HepG2 (cell line): ENCODE measurements at regions not wholly inside any gene's neighbourhood (a gene's known extent, or its start where the extent isn't known, plus 50 kb on each side); places are given as distances from the start of the nearest gene placed in this dataset.

Source experiments
- ATAC-seq: fragments of 200-7000 bp; cut with Tn5 transposase; 3 replicates; pipeline ENCODE4 v1.9.1; 2020; ENCODE audit warnings: mild to moderate bottlenecking, moderate library complexity
- BruUV-seq: library from RNA; stranded (reverse); fragments of 400-500 nt; replicated peaks from 2 replicates; lab custom pipeline; 2021; lab: Mats Ljungman, UMichigan
- CTCF ChIA-PET: fragments of 300-600 bp; formaldehyde crosslinking; extraction: SDS; loops from one replicate; lab custom pipeline; 2021; ENCODE audit warnings: low total read pairs, inconsistent platforms, low intra/inter-chr PET ratio; lab: Yijun Ruan, JAX
- POLR2A ChIA-PET: fragments of 350-600 bp; sonication (Branson Sonifier 250); formaldehyde crosslinking; loops from one replicate; lab custom pipeline; 2020; ENCODE audit warnings: antibody characterized with exemption, inconsistent platforms; lab: Yijun Ruan, JAX
- DNase-seq: peaks from one replicate; pipeline ENCODE4 v3.0.0-alpha.2; 2015; ENCODE audit warnings: low spot score
- FAIRE-seq: peaks from 3 replicates; lab custom pipeline; 2011; peaks lifted over from hg19 to GRCh38; lab: Jason Lieb, UNC
- H2AFZ ChIP-seq: one replicate; pipeline ENCODE4 v1.6.1; 2011; ENCODE audit warnings: low read length, inconsistent platforms
- H3K27ac ChIP-seq: fragments of 300-600 bp; 3 replicates; pipeline ENCODE4 v1.8.0; 2011; ENCODE audit warnings: mixed run types, mild to moderate bottlenecking, mixed read lengths, low read length, inconsistent platforms; ENCODE audit not compliant: insufficient read depth; ENCODE audit errors: extremely low read length
- H3K27me3 ChIP-seq, 2 experiments: fragments of 200-600 bp in 1 of 2; 2 replicates in 1 of 2; 3 replicates in 1 of 2; pipeline versions ENCODE4 v1.6.0 to v1.8.0; 2011; ENCODE audit warnings: low read length in 2 of 2, mild to moderate bottlenecking in 2 of 2, moderate library complexity in 2 of 2, inconsistent platforms in 1 of 2; ENCODE audit not compliant: insufficient read depth in 2 of 2, control insufficient read depth in 1 of 2
- H3K36me3 ChIP-seq, 2 experiments: fragments of 200-600 bp in 1 of 2; replicated peaks in 1 of 2; 2 replicates in 1 of 2; 3 replicates in 1 of 2; pipeline versions ENCODE4 v1.5.1 to v1.8.0; 2011; ENCODE audit warnings: low read length in 2 of 2, inconsistent platforms in 1 of 2; ENCODE audit not compliant: insufficient read depth in 2 of 2, control insufficient read depth in 1 of 2
- H3K4me1 ChIP-seq: 2 replicates; pipeline ENCODE4 v1.5.1; 2012; ENCODE audit warnings: low read length, inconsistent platforms; ENCODE audit not compliant: insufficient read depth
- H3K4me2 ChIP-seq: 2 replicates; pipeline ENCODE4 v1.6.0; 2011; ENCODE audit warnings: low read depth, low read length, inconsistent platforms
- H3K4me3 ChIP-seq, 3 experiments: fragments of 200-600 bp in 1 of 3; sonication (generic), shearing (Covaris generic) in 1 of 3; replicated peaks in 1 of 3; 2 replicates each; pipeline ENCODE4 v1.5.1; 2011 to 2016; ENCODE audit warnings: low read length in 3 of 3, inconsistent platforms in 2 of 3, low read depth in 2 of 3, mild to moderate bottlenecking in 2 of 3, control low read depth in 1 of 3, mixed read lengths in 1 of 3; ENCODE audit not compliant: insufficient read depth in 1 of 3
- H3K79me2 ChIP-seq: one replicate; pipeline ENCODE4 v1.6.1; 2011; ENCODE audit warnings: low read length, inconsistent platforms; ENCODE audit not compliant: insufficient read depth
- H3K9ac ChIP-seq: 2 replicates; pipeline ENCODE4 v1.6.0; 2011; ENCODE audit warnings: mild to moderate bottlenecking, low read depth, low read length, inconsistent platforms; ENCODE audit not compliant: insufficient read depth
- H3K9me3 ChIP-seq: 2 replicates; pipeline ENCODE4 v1.5.1; 2012; ENCODE audit warnings: mild to moderate bottlenecking, low read length
- H4K20me1 ChIP-seq: 2 replicates; pipeline ENCODE4 v1.6.0; 2011; ENCODE audit warnings: inconsistent platforms, mild to moderate bottlenecking, low read length, moderate library complexity; ENCODE audit not compliant: insufficient read depth
- AKAP8 ChIP-seq: sonication (generic); formaldehyde crosslinking; IDR thresholded peaks from 2 replicates; pipeline ENCODE4 v1.5.1; 2020; ENCODE audit warnings: mild to moderate bottlenecking, missing genetic modification reagents
- CENPT ChIP-seq: sonication (generic); formaldehyde crosslinking; IDR thresholded peaks from 2 replicates; pipeline ENCODE4 v1.8.0; 2022; ENCODE audit warnings: low read depth, mild to moderate bottlenecking, moderate library complexity, missing genetic modification reagents
- CREB1 ChIP-seq, 2 experiments: fragments of 450-650 bp in 1 of 2; IDR thresholded peaks; 2 replicates each; pipeline ENCODE4 v1.6.1; 2016 to 2017; ENCODE audit warnings: control low read depth in 1 of 2, mild to moderate bottlenecking in 1 of 2, missing compliant biosample characterization in 1 of 2, missing genetic modification characterization in 1 of 2
- FOXC1 ChIP-seq: sonication (generic); formaldehyde crosslinking; IDR thresholded peaks from 2 replicates; pipeline ENCODE4 v1.8.0; 2022; ENCODE audit warnings: mild to moderate bottlenecking, missing genetic modification reagents, borderline replicate concordance
- NCOR1 ChIP-seq: fragments of 200-600 bp; sonication (generic); IDR thresholded peaks from 2 replicates; pipeline ENCODE4 v1.7.0; 2017; ENCODE audit warnings: antibody characterized with exemption, low read length, borderline replicate concordance
- NKX3-1 ChIP-seq: sonication (generic); formaldehyde crosslinking; IDR thresholded peaks from 2 replicates; pipeline ENCODE4 v1.5.0; 2020; ENCODE audit warnings: missing genetic modification reagents
- ZFY ChIP-seq: sonication (generic); formaldehyde crosslinking; IDR thresholded peaks from 2 replicates; pipeline ENCODE4 v1.4.0; 2020; ENCODE audit warnings: missing genetic modification reagents
- ZIK1 ChIP-seq: sonication (generic); formaldehyde crosslinking; IDR thresholded peaks from 2 replicates; pipeline ENCODE4 v1.5.0; 2020; ENCODE audit warnings: mild to moderate bottlenecking, low read depth, missing genetic modification reagents, borderline replicate concordance
- ZMYM2 ChIP-seq: sonication (generic); formaldehyde crosslinking; IDR thresholded peaks from 2 replicates; pipeline ENCODE4 v1.8.0; 2022; ENCODE audit warnings: mild to moderate bottlenecking, missing genetic modification reagents
- ZNF143 ChIP-seq: sonication (generic); formaldehyde crosslinking; IDR thresholded peaks from 2 replicates; pipeline ENCODE4 v1.4.0; 2020; ENCODE audit warnings: missing genetic modification reagents
- WGBS: methylation state at CpG from one replicate; pipeline ENCODE4 v1.1.6; 2017; ENCODE audit warnings: low lambda C conversion rate; 5-methylcytosine and 5-hydroxymethylcytosine counted together
- in situ Hi-C: cut with HindIII; loops from 2 replicates; pipeline ENCODE4 v1.10.0; 2017; ENCODE audit warnings: low pct_unique_long_range_greater_than_20kb; ENCODE audit not compliant: extremely low pct_ligation_motif_present
- intact Hi-C: fragments of 100-400 bp; cut with micrococcal nuclease; formaldehyde crosslinking; loops from one replicate; pipeline ENCODE4 v1.10.0; 2022; ENCODE audit not compliant: unreplicated experiment
- TF ChIP-seq, protein P1 (sequence below): sonication (generic); formaldehyde crosslinking; IDR thresholded peaks from 2 replicates; pipeline ENCODE4 v1.4.0; 2020; ENCODE audit warnings: missing genetic modification reagents
- TF ChIP-seq, protein P2 (sequence below): sonication (generic); formaldehyde crosslinking; IDR thresholded peaks from 2 replicates; pipeline ENCODE4 v1.8.1; 2023; ENCODE audit warnings: mild to moderate bottlenecking, missing genetic modification reagents, borderline replicate concordance

DNA sequence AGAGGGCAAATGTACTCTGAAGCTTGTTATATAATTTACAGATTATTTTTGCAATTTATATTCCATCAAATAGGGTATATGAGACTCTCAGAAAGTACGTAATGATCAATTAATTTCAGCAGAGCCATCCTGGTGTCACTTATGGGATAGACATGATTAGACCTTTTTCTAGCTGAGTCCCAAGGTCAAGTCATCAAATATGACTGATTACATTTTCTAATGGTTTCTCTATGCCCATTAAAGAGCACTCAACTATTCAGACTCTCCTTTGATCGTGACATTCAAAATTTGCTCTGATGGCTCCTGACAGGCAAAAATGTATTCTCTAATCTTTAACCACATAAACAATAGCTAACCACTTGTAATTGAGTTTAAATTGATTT, 469.2 kb downstream of the COG6 start:
- Histone ChIP-seq H4K20me1 (no peaks in the 10 kb centered on the region), H2AFZ (no peak overlapping the region), H3K9me3 (peaks cover 8% of the 10 kb centered on the region; the same call in 1 of the 2 replicates), H3K4me2 (no peak overlapping the region), H3K4me3 (no peak overlapping the region), H3K27ac (no peak overlapping the region), H3K36me3 (no peaks in the 10 kb centered on the region), H3K79me2 (no peaks in the 10 kb centered on the region), H3K9ac (no peak overlapping the region), H3K27me3 (no peaks in the 10 kb centered on the region), H3K4me1 (no peaks in the 10 kb centered on the region)
- intact Hi-C loops (no loop called here), in situ Hi-C loops (no loop called here)
- no peak for DNase-seq
- POLR2A ChIA-PET = no interaction called here
- no peak for ATAC-seq
- FAIRE-seq = no peak
- no TSS peak for BruUV-seq
- CTCF ChIA-PET = no interaction called here
- WGBS = 17% methylated on average over 2 of the region's 2 CpGs
- TF ChIP-seq AKAP8 = no peak
- TF ChIP-seq ZNF143 (CRISPR knock-in tag) = no peak
- TF ChIP-seq, protein P1, sequence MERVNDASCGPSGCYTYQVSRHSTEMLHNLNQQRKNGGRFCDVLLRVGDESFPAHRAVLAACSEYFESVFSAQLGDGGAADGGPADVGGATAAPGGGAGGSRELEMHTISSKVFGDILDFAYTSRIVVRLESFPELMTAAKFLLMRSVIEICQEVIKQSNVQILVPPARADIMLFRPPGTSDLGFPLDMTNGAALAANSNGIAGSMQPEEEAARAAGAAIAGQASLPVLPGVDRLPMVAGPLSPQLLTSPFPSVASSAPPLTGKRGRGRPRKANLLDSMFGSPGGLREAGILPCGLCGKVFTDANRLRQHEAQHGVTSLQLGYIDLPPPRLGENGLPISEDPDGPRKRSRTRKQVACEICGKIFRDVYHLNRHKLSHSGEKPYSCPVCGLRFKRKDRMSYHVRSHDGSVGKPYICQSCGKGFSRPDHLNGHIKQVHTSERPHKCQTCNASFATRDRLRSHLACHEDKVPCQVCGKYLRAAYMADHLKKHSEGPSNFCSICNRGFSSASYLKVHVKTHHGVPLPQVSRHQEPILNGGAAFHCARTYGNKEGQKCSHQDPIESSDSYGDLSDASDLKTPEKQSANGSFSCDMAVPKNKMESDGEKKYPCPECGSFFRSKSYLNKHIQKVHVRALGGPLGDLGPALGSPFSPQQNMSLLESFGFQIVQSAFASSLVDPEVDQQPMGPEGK = no peak
- TF ChIP-seq CREB1 (IDR thresholded peaks at IDR 0.05) = no peak
- no peak for TF ChIP-seq CREB1 (CRISPR knock-in tag; IDR thresholded peaks at IDR 0.05)
- no peak for TF ChIP-seq ZMYM2 (CRISPR knock-in tag)
- TF ChIP-seq NCOR1 = no peak
- TF ChIP-seq FOXC1 (CRISPR knock-in tag) = no peak
- no peak for TF ChIP-seq NKX3-1 (CRISPR knock-in tag)
- TF ChIP-seq, protein P2, sequence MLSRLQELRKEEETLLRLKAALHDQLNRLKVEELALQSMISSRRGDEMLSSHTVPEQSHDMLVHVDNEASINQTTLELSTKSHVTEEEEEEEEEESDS = no peak
- no peak for TF ChIP-seq ZIK1 (CRISPR knock-in tag)
- no peak for TF ChIP-seq ZFY (CRISPR knock-in tag)
- no peak for TF ChIP-seq CENPT
